GM18511 (cell line): ENCODE measurements at regions not wholly inside any gene's neighbourhood (a gene's known extent, or its start where the extent isn't known, plus 50 kb on each side); places are given as distances from the start of the nearest gene placed in this dataset.

Experiments
- ATAC-seq: cut with Tn5 transposase; IDR thresholded peaks from one replicate; pipeline ENCODE4 v1.9.1; 2021; ENCODE audit warnings: mild to moderate bottlenecking, moderate library complexity; ENCODE audit not compliant: unreplicated experiment

GRCh38 chr1:106457368-106457767 is 599.1 kb upstream of the PRMT6 start:
- no peak for ATAC-seq

- no peak for ATAC-seq
These were observed 597.6 kb upstream of the PRMT6 start for GRCh38 chr1:106458866-106459265.

- no peak for ATAC-seq
These were observed 597.1 kb upstream of the PRMT6 start for GRCh38 chr1:106459418-106459817.

- ATAC-seq: no peak
These were observed 590.8 kb upstream of the PRMT6 start for GRCh38 chr1:106465666-106466065.

- no peak for ATAC-seq
These were observed 575.8 kb upstream of the PRMT6 start for GRCh38 chr1:106480629-106481028.

- no peak for ATAC-seq
These were observed 563.6 kb upstream of the PRMT6 start for GRCh38 chr1:106492880-106493279.

GRCh38 chr1:106494646-106495045 is 561.8 kb upstream of the PRMT6 start:
- no peak for ATAC-seq

GRCh38 chr1:106498238-106498637 is 558.2 kb upstream of the PRMT6 start:
- no peak for ATAC-seq

- ATAC-seq: no peak
These were observed 553.8 kb upstream of the PRMT6 start for GRCh38 chr1:106502659-106503058.

- no peak for ATAC-seq
These were observed 541.1 kb upstream of the PRMT6 start for GRCh38 chr1:106515375-106515774.

GRCh38 chr1:106517224-106517623 is 539.2 kb upstream of the PRMT6 start:
- ATAC-seq: no peak

GRCh38 chr1:106523497-106523896 is 533.0 kb upstream of the PRMT6 start:
- ATAC-seq: no peak

GRCh38 chr1:106524631-106525030 is 531.8 kb upstream of the PRMT6 start:
- ATAC-seq: no peak

- no peak for ATAC-seq
These were observed 529.8 kb upstream of the PRMT6 start for GRCh38 chr1:106526650-106527049.

GRCh38 chr1:106534612-106535011 is 521.9 kb upstream of the PRMT6 start:
- no peak for ATAC-seq

- ATAC-seq: no peak
These were observed 519.7 kb upstream of the PRMT6 start for GRCh38 chr1:106536741-106537140.

GRCh38 chr1:106548726-106549125 is 507.7 kb upstream of the PRMT6 start:
- no peak for ATAC-seq

GRCh38 chr1:106554294-106554693 is 502.2 kb upstream of the PRMT6 start:
- ATAC-seq: no peak

- ATAC-seq: no peak
These were observed 500.9 kb upstream of the PRMT6 start for GRCh38 chr1:106555571-106555970.

GRCh38 chr1:106564192-106564591 is 492.3 kb upstream of the PRMT6 start:
- no peak for ATAC-seq

GRCh38 chr1:106568201-106568974 is 488.1 kb upstream of the PRMT6 start:
- no peak for ATAC-seq

GRCh38 chr1:106571109-106571508 is 485.4 kb upstream of the PRMT6 start:
- no peak for ATAC-seq

GRCh38 chr1:106584107-106584506 is 472.4 kb upstream of the PRMT6 start:
- no peak for ATAC-seq
